ENCODE measurements at regions not wholly inside any gene's neighbourhood (a gene's known extent, or its start where the extent isn't known, plus 50 kb on each side); places are given as distances from the start of the nearest gene placed in this dataset.

GRCh38 chr16:16928532-16929109 lies 542.1 kb downstream of the XYLT1 start:
- ChIA-PET POLR2A (no interaction called here), CTCF (no interaction called here)
- no peak overlapping the region for H3K27ac ChIP-seq (ENCODE audit: extremely low read depth, low read depth, low read length)
- H3K9me3 ChIP-seq (ENCODE audit: control insufficient read depth, insufficient read depth, low read depth, low read length): no peaks in the 10 kb centered on the region
- no peaks in the 10 kb centered on the region for H3K36me3 ChIP-seq (ENCODE audit: control insufficient read depth in 2 of 2, insufficient read depth in 1 of 2, low read length in 2 of 2)
- H3K4me3 ChIP-seq (ENCODE audit: low read depth, low read length): no peak overlapping the region
- TF ChIP-seq ZNF311 (tag by site-specific recombination; IDR thresholded peaks at IDR 0.05; ENCODE audit: borderline replicate concordance): no peak
- no peak for TF ChIP-seq ZBTB6 (tag by site-specific recombination; IDR thresholded peaks at IDR 0.05)
- TF ChIP-seq ZNF660 (tag by site-specific recombination; IDR thresholded peaks at IDR 0.05): no peak
- no peak for TF ChIP-seq AEBP2 (tag by site-specific recombination; IDR thresholded peaks at IDR 0.05; ENCODE audit: borderline replicate concordance)
- TF ChIP-seq ZBTB49 (tag by site-specific recombination; IDR thresholded peaks at IDR 0.05; ENCODE audit: low read depth): no peak
- no peak for TF ChIP-seq WT1 (tag by site-specific recombination; IDR thresholded peaks at IDR 0.05)
- TF ChIP-seq REST (tag by site-specific recombination; IDR thresholded peaks at IDR 0.05): no peak
- no peak for TF ChIP-seq ZNF76 (tag by site-specific recombination; IDR thresholded peaks at IDR 0.05; ENCODE audit: borderline replicate concordance, low read depth)
- TF ChIP-seq SETDB1 (IDR thresholded peaks at IDR 0.05; ENCODE audit: insufficient read length, low read length): no peak
- TF ChIP-seq ZNF544 (tag by site-specific recombination; IDR thresholded peaks at IDR 0.05): no peak
- no peak for TF ChIP-seq ZNF274 (IDR thresholded peaks at IDR 0.05; ENCODE audit: low read length)
- no peak for TF ChIP-seq ZNF274 (tag by site-specific recombination; IDR thresholded peaks at IDR 0.05; ENCODE audit: borderline replicate concordance)
- no peak for TF ChIP-seq ZNF610 (tag by site-specific recombination; IDR thresholded peaks at IDR 0.05; ENCODE audit: borderline replicate concordance)
- no peak for TF ChIP-seq ZBTB7A (tag by site-specific recombination; IDR thresholded peaks at IDR 0.05; ENCODE audit: low read depth)
- no peak for TF ChIP-seq ZBTB17 (tag by site-specific recombination; IDR thresholded peaks at IDR 0.05)
- no peak for TF ChIP-seq ZNF768 (tag by site-specific recombination; IDR thresholded peaks at IDR 0.05)
- no peak for TF ChIP-seq ZXDB (tag by site-specific recombination; IDR thresholded peaks at IDR 0.05)
- no peak for TF ChIP-seq ZNF48 (tag by site-specific recombination; IDR thresholded peaks at IDR 0.05)
- no peak for TF ChIP-seq ZNF24 (tag by site-specific recombination; IDR thresholded peaks at IDR 0.05)
- no peaks in the 10 kb centered on the region for H3K4me1 ChIP-seq (ENCODE audit: control insufficient read depth, insufficient read depth, low read length)

All from HEK293 (cell line).